ENCODE measurements at regions not wholly inside any gene's neighbourhood (a gene's known extent, or its start where the extent isn't known, plus 50 kb on each side); places are given as distances from the start of the nearest gene placed in this dataset.

GRCh38 chr1:234924450-234925355 lies 203.9 kb downstream of the TOMM20 start:
- TF ChIP-seq CTCF (conservative IDR thresholded peaks at IDR 0.05; ENCODE audit: low read depth, low read length) = no peak
- no peak for TF ChIP-seq EZH2 (IDR thresholded peaks at IDR 0.05; ENCODE audit: borderline replicate concordance, low read depth, low read length, poor library complexity, severe bottlenecking)
